HL-60 (cell line): ENCODE measurements at regions not wholly inside any gene's neighbourhood (a gene's known extent, or its start where the extent isn't known, plus 50 kb on each side); places are given as distances from the start of the nearest gene placed in this dataset.

ENCODE experiments used
- TF ChIP-seq, protein P1 (sequence below): IDR thresholded peaks from one replicate; pipeline ENCODE4 v1.5.1; 2011; ENCODE audit warnings: low read length, control low read depth, inconsistent platforms; ENCODE audit not compliant: insufficient read depth
- TF ChIP-seq, protein P2 (sequence below): IDR thresholded peaks from 2 replicates; pipeline ENCODE4 v1.6.1; 2012; ENCODE audit warnings: low read depth; ENCODE audit not compliant: insufficient replicate concordance

DNA sequence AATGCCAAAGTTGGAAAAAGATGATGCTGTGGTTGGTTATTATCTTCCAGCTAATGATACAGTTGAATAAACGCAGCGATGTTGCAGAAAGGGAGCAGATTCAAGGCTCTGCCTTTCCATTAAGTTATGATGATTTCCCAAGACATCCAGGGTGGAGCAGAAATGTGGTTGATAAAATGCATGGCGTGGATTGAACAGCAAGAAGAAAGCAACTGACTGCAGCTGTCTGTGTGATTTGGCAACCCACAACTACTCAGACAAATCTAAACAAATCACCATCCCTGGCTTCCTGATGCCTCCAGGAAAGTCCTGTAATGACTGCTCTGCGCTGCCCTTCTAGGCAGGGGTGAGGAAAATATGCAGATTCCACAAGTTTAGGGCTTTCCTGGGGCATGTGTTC, 166.3 kb downstream of the NRP2 start:
- TF ChIP-seq, protein P1, sequence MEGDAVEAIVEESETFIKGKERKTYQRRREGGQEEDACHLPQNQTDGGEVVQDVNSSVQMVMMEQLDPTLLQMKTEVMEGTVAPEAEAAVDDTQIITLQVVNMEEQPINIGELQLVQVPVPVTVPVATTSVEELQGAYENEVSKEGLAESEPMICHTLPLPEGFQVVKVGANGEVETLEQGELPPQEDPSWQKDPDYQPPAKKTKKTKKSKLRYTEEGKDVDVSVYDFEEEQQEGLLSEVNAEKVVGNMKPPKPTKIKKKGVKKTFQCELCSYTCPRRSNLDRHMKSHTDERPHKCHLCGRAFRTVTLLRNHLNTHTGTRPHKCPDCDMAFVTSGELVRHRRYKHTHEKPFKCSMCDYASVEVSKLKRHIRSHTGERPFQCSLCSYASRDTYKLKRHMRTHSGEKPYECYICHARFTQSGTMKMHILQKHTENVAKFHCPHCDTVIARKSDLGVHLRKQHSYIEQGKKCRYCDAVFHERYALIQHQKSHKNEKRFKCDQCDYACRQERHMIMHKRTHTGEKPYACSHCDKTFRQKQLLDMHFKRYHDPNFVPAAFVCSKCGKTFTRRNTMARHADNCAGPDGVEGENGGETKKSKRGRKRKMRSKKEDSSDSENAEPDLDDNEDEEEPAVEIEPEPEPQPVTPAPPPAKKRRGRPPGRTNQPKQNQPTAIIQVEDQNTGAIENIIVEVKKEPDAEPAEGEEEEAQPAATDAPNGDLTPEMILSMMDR = no peak
- TF ChIP-seq, protein P2, sequence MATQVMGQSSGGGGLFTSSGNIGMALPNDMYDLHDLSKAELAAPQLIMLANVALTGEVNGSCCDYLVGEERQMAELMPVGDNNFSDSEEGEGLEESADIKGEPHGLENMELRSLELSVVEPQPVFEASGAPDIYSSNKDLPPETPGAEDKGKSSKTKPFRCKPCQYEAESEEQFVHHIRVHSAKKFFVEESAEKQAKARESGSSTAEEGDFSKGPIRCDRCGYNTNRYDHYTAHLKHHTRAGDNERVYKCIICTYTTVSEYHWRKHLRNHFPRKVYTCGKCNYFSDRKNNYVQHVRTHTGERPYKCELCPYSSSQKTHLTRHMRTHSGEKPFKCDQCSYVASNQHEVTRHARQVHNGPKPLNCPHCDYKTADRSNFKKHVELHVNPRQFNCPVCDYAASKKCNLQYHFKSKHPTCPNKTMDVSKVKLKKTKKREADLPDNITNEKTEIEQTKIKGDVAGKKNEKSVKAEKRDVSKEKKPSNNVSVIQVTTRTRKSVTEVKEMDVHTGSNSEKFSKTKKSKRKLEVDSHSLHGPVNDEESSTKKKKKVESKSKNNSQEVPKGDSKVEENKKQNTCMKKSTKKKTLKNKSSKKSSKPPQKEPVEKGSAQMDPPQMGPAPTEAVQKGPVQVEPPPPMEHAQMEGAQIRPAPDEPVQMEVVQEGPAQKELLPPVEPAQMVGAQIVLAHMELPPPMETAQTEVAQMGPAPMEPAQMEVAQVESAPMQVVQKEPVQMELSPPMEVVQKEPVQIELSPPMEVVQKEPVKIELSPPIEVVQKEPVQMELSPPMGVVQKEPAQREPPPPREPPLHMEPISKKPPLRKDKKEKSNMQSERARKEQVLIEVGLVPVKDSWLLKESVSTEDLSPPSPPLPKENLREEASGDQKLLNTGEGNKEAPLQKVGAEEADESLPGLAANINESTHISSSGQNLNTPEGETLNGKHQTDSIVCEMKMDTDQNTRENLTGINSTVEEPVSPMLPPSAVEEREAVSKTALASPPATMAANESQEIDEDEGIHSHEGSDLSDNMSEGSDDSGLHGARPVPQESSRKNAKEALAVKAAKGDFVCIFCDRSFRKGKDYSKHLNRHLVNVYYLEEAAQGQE = no peak
